ENCODE measurements at regions not wholly inside any gene's neighbourhood (a gene's known extent, or its start where the extent isn't known, plus 50 kb on each side); places are given as distances from the start of the nearest gene placed in this dataset.

DNA sequence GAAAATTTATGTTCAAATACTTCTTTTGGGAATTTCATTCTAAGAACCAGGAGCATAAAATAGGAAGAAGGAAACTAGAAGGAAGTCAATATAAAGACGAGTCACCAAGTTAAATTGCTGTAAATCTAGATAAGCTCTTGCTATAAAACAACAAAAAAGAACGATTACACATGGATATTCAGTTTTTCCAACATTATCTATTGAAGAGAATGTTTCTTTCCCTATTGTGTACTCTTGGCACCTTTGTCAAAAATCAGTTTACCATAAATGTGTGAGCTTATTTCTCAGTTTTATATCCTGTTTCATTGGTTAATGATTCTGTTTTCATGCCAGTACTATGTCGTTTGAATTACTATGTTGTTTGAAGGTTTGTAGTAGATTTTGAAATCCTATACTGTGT lies 536.3 kb upstream of the MKI67 start:
- TF ChIP-seq EZH2 (IDR thresholded peaks at IDR 0.05; ENCODE audit: borderline replicate concordance, low read length): no peak
- TF ChIP-seq, protein P1, sequence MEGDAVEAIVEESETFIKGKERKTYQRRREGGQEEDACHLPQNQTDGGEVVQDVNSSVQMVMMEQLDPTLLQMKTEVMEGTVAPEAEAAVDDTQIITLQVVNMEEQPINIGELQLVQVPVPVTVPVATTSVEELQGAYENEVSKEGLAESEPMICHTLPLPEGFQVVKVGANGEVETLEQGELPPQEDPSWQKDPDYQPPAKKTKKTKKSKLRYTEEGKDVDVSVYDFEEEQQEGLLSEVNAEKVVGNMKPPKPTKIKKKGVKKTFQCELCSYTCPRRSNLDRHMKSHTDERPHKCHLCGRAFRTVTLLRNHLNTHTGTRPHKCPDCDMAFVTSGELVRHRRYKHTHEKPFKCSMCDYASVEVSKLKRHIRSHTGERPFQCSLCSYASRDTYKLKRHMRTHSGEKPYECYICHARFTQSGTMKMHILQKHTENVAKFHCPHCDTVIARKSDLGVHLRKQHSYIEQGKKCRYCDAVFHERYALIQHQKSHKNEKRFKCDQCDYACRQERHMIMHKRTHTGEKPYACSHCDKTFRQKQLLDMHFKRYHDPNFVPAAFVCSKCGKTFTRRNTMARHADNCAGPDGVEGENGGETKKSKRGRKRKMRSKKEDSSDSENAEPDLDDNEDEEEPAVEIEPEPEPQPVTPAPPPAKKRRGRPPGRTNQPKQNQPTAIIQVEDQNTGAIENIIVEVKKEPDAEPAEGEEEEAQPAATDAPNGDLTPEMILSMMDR (conservative IDR thresholded peaks at IDR 0.05 in 1 of 2, IDR thresholded peaks at IDR 0.05 in 1 of 2; ENCODE audit: extremely low read depth in 1 of 2, insufficient read depth in 1 of 2, low read depth in 1 of 2, low read length in 2 of 2): no peak

All from mammary epithelial cell (primary cell).